Erythroblast (primary cell): ENCODE measurements at regions not wholly inside any gene's neighbourhood (a gene's known extent, or its start where the extent isn't known, plus 50 kb on each side); places are given as distances from the start of the nearest gene placed in this dataset.
"Not testable (repeated sequence)": the region's sequence is repeated elsewhere in the genome, so short reads cannot be mapped to it uniquely, and the experiment has no call there.

Source experiments
- DNase-seq, 2 experiments: peaks; one replicate each; lab custom pipeline; 2025; lab: John Stamatoyannopoulos, UW
- GATA1 ChIP-seq: IDR thresholded peaks from 2 replicates; pipeline ENCODE4 v1.6.1; 2011; ENCODE audit warnings: low read depth, mild to moderate bottlenecking, control low read depth, low read length, moderate library complexity
- POLR2A ChIP-seq: IDR thresholded peaks from 2 replicates; pipeline ENCODE4 v1.6.1; 2011; ENCODE audit warnings: mild to moderate bottlenecking, low read length

DNA sequence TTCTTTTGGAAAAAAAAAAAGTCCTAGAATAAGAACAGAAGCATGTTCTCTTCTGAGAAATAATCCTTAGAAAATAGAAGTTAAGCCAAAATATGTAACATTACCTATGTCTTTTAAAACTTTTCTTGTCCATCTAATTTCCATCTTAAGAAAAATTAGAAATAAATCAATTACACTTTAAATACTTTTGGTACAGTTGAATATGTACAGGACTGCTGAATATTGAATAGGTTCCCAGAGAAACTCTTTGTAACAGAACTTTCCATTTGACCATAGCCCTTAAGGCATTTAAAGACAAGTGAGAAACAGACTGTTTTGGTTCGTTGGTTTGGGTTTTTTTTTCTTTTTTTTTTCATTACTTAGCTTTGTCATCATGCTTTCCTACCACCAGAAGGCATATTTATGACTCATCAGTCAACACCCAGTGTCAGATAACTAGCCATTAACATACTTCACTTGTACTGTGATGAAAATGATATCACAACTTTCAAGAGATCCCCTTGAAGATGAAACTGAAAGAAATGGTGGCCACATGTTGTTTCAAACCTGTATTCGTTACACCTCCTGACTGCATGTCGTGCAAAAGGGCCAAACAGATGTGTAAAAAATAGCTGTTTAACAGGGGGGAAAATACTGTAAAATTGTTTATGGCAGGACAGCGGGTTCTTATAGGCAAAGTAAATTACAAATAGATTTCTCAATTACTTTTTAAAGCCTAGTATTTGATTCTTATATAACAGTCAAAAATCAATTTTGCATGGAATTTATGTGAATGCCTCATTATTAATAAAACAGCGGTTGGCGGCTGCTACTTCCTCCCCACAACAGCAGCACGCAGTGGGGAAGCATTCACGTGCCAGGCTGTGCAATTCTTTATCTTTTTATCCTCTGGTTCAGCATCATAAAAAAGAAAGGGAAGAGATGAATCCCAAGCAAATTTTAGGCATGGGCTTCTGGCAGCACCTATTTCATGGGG lies 280.7 kb upstream of the HNRNPA3 start:
- TF ChIP-seq POLR2A = no peak
- no peak for TF ChIP-seq GATA1
- DNase-seq = peak; percentile 36 to 71

GRCh38 chr2:176934131-176934530 lies 278.5 kb upstream of the HNRNPA3 start:
- no peak for TF ChIP-seq POLR2A
- TF ChIP-seq GATA1 = no peak
- peak; percentile 6 to 58 for DNase-seq

GRCh38 chr2:176934869-176935415 lies 277.7 kb upstream of the HNRNPA3 start:
- DNase-seq = no peak
- TF ChIP-seq POLR2A (no peak), GATA1 (no peak)

DNA sequence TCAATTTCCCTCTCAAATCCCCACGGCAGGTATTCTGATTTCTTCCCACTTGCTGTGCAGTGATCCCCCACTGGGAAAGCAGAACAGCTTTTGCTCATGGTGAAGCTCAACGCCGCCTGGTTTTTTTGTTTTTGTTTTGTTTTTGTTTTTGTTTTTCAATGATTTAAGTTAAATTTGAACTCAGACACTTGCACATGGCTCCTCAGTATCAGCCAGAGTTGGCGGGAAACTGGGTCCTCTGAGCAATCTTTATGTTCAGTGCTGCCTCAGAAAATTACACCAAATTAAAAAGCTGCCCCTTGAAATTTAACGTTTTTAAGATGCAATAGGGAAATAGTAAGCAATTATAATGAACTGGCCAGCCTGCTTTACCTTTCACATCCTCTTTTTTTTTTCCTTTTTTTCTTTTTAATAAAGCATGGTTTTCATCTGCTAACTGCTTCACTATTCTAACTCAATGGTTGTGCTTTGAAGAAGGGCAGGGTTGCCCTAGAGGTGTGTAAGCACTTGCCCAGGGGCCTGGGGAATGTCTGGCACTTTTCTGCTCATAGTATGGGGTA lies 277.0 kb upstream of the HNRNPA3 start:
- no peak for DNase-seq
- no peak for TF ChIP-seq POLR2A
- TF ChIP-seq GATA1 = no peak

DNA sequence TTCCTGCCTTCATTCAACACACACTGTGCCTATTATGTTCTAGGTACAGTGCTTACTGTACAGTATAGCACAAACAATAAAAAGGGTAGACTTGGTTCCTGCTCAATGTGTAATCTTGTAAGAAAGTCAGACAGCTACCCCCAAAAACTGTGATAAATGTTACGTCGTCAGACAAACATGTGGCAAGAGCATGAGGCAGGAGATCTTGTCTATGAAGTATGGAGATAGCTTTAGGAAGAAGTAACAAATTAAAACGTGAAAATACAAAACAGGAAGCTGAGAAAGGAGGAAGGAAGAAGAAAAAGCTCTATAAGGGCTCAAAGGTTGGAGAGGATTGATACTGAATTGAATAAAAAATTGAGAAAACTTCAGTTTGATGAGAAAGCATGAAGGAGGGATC lies 276.2 kb upstream of the HNRNPA3 start:
- no peak for TF ChIP-seq GATA1
- no peak for TF ChIP-seq POLR2A
- no peak for DNase-seq

DNA sequence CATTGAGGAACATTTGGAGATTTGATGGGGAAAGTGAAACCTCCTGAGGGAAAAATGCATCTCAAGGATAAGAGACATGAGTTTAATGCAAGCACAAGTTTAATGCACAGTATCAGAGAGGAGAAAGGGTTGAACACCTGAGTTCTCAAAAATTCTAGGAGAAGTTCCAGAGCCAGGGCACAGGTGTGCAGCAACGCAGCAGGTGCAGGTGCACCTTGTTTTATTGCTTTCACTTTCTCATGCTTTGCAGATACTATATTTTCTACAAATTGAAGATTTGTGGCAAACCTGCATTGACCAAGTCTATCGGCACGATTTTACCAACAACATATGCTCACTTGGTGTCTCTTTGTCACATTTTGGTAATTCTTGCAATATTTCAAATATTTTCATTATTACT lies 267.6 kb upstream of the HNRNPA3 start:
- DNase-seq = no peak
- no peak for TF ChIP-seq GATA1
- TF ChIP-seq POLR2A = no peak

DNA sequence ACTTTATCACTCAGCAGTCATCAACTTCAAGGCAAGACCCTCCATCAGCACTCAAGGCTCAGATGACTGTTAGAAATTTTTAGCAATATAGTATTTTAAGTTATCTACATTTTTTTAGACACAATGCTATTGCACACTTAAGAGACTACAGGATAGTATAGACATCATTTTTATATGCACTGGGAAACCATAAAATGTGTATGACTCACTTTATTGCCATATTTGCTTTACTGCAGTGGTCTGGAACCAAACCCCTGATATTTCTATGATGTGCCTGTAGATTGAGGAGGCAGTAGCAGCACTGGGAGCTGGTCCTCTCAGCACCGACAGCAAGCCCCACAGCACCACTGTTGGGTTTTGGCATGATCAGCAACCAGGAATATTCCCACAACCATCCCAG lies 264.8 kb upstream of the HNRNPA3 start:
- no peak for DNase-seq
- TF ChIP-seq POLR2A = no peak

DNA sequence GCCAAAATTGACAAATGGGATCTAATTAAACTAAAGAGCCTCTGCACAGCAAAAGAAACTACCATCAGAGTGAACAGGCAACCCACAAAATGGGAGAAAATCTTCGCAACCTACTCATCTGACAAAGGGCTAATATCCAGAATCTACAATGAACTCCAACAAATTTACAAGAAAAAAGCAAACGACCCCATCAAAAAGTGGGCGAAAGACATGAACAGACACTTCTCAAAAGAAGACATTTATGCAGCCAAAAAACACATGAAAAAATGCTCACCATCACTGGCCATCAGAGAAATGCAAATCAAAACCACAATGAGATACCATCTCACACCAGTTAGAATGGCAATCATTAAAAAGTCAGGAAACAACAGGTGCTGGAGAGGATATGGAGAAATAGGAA lies 261.4 kb upstream of the HNRNPA3 start:
- not testable (repeated sequence) for DNase-seq

DNA sequence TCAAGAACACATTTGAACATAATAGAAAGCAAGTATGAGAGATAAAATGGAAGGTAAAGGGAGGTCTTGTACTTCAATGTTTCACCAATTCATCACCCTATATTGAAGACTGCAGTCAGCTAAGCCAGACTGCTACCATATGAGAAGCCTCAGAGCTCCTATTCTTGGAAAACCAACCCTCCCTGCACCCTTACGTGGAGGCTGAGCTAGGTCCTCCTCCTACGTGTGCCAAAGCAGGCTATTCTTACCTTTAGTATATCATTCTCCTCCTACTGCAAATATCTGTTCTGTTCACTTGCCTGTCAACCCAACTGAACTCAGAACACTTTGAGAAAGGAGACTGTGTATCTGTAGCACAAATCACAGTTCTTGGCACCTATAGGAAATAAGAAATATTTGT lies 255.8 kb upstream of the HNRNPA3 start:
- TF ChIP-seq POLR2A = no peak
- no peak for TF ChIP-seq GATA1
- no peak for DNase-seq

- no peak for DNase-seq
These were observed 253.0 kb upstream of the HNRNPA3 start for GRCh38 chr2:176959614-176960013.

DNA sequence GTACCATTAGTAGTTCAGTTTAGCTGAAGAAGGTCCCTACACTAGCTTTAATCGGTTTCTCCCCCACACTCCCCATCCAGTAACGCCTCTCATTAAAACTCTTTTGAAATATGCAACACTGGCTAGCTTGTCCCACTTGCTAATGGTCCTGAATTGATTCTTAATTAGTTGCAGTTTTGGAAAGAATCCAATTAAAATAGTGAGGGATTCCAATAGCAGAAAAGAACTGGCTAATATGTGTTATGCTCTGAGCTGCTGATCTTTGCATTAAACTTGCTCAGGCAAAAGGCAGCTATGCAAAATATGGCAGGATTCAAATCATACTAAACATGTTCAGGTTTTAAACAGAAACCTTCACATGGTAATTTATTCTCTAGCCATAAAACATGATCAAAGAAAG lies 252.5 kb upstream of the HNRNPA3 start:
- DNase-seq = no peak
- no peak for TF ChIP-seq GATA1
- no peak for TF ChIP-seq POLR2A

More at GRCh38 chr2:176959614-176960013, 253.0 kb upstream of the HNRNPA3 start:
- TF ChIP-seq POLR2A (no peak), GATA1 (no peak)

DNA sequence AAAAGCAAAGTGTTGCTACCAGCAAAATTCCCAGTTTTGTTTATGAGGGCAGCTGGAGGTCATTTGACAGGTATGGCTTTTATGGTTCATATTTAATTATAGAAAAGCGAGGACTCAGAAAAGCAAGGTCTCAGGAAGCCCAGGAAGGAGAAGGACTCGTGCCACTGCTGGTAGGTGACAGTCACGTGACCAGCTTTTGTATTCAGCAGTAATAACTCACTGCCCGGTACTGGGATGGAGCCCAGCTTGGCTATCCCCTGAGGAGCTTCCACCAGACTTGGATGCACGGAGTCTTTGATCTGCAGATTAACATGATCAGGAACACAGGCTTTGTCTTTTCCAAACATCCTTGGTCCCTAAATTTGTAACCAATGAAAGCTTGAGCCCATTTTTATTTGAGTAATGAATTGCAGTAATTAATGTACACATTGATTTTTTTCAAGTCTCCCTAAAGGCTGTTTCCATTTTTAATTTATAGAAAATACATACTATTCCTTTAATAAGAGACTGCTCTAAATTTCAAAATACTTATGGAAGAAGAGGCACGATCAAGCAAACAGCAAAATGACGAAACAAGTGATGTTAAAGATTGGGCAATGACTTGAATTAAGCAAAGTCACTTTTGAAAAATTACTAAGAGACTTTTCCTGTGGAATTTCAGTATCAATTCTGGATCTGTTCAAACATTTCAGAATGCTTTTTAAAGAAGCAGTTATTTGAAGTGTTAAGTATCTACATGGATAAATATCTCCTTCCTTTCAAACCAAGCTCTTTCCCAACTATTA lies 251.7 kb upstream of the HNRNPA3 start:
- DNase-seq = no peak
- TF ChIP-seq POLR2A = no peak
- no peak for TF ChIP-seq GATA1

DNA sequence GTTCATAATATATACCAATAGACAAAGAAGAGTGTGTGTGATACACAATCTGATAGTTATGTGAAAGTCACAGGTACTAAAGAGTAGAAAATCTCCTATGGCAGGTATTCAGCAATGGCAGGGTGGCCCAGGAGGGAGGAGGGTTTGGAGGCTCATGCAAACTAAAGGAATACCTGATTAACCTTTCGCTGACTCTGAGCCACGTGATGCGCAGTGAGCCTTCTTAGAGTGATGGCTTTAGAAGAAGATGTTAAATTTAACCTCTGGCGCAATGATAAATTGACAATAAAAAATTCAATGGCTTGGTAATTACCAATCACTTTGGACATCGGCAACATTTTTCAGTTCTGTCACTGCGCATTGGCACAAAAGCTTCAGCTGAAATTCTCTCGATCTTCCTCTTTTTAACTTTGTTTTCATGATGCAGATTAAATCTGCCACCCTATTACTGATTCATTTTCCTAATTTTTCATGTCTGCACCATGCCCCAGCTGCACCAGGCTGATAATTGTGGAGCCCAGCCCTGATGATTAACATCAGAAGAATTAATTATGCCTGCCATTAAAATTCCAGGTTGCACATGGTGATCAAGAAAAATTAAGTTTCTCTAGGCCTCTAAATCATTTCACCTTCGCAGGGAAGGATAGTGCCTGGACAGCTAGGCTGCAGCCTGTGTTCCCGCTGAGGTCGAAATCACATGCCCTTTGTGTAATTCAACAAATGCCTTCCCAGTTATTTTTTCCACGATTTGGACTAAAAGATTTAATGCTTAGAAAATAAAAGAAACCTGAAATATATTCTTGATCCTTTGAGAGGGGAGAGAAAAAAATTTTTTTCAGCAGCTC lies 250.6 kb upstream of the HNRNPA3 start:
- no peak for TF ChIP-seq GATA1
- TF ChIP-seq POLR2A = no peak
- DNase-seq = no peak
